Chondrocyte (in vitro differentiated cells): ENCODE measurements at regions not wholly inside any gene's neighbourhood (a gene's known extent, or its start where the extent isn't known, plus 50 kb on each side); places are given as distances from the start of the nearest gene placed in this dataset.

Experiments used
- DNase-seq: peaks from one replicate; pipeline ENCODE4 v3.0.0; 2021; ENCODE audit warnings: mixed read lengths, low spot score
- H3K27ac Mint-ChIP-seq: one replicate; pipeline ENCODE4 v1.8.0; 2021; ENCODE audit warnings: mild to moderate bottlenecking, moderate library complexity, mixed read lengths; ENCODE audit not compliant: unreplicated experiment
- H3K27me3 Mint-ChIP-seq: 2 replicates; pipeline ENCODE4 v1.8.0; 2021; ENCODE audit warnings: low read depth, mixed read lengths
- H3K36me3 Mint-ChIP-seq: 2 replicates; pipeline ENCODE4 v1.8.0; 2021; ENCODE audit warnings: low read depth, mixed read lengths
- H3K4me1 Mint-ChIP-seq: 2 replicates; pipeline ENCODE4 v1.8.0; 2021; ENCODE audit warnings: low read depth, mild to moderate bottlenecking, mixed read lengths
- H3K4me3 Mint-ChIP-seq: one replicate; pipeline ENCODE4 v1.8.0; 2021; ENCODE audit warnings: mild to moderate bottlenecking, moderate library complexity, mixed read lengths; ENCODE audit not compliant: unreplicated experiment
- H3K9me3 Mint-ChIP-seq: 2 replicates; pipeline ENCODE4 v1.8.0; 2021; ENCODE audit warnings: low read depth, mixed read lengths
- TF ChIP-seq, protein P1 (sequence below): fragments of 200-600 bp; sonication (generic); IDR thresholded peaks from 2 replicates; pipeline ENCODE4 v1.5.0; 2021; ENCODE audit warnings: antibody characterized with exemption, mild to moderate bottlenecking, moderate library complexity

DNA sequence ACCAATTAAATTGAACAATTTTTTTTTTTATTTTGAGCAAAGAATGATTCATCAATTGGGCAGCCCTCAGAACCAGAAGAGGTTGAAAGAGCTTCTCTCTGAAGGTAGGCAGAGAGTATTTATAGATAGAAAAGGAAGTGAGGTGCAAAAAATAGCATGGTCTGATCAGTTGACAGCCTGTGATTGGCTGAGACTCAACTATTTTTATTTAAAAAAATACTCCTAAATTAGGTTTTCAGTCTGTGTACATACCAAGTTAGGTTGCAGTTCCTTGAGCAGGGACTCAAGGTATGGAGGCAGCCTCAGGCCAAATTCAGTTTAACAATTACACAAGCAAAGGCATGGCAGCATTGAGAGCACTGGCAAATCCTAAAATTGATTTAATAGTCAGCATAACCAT lies 1074.7 kb downstream of the SORCS1 start:
- H3K4me1 Mint-ChIP-seq = no peaks in the 10 kb centered on the region
- DNase-seq = no peak
- H3K36me3 Mint-ChIP-seq = no peaks in the 10 kb centered on the region
- H3K9me3 Mint-ChIP-seq = no peaks in the 10 kb centered on the region
- H3K27me3 Mint-ChIP-seq = no peaks in the 10 kb centered on the region
- no peak overlapping the region for H3K27ac Mint-ChIP-seq
- TF ChIP-seq, protein P1, sequence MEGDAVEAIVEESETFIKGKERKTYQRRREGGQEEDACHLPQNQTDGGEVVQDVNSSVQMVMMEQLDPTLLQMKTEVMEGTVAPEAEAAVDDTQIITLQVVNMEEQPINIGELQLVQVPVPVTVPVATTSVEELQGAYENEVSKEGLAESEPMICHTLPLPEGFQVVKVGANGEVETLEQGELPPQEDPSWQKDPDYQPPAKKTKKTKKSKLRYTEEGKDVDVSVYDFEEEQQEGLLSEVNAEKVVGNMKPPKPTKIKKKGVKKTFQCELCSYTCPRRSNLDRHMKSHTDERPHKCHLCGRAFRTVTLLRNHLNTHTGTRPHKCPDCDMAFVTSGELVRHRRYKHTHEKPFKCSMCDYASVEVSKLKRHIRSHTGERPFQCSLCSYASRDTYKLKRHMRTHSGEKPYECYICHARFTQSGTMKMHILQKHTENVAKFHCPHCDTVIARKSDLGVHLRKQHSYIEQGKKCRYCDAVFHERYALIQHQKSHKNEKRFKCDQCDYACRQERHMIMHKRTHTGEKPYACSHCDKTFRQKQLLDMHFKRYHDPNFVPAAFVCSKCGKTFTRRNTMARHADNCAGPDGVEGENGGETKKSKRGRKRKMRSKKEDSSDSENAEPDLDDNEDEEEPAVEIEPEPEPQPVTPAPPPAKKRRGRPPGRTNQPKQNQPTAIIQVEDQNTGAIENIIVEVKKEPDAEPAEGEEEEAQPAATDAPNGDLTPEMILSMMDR = no peak
- H3K4me3 Mint-ChIP-seq = no peak overlapping the region

DNA sequence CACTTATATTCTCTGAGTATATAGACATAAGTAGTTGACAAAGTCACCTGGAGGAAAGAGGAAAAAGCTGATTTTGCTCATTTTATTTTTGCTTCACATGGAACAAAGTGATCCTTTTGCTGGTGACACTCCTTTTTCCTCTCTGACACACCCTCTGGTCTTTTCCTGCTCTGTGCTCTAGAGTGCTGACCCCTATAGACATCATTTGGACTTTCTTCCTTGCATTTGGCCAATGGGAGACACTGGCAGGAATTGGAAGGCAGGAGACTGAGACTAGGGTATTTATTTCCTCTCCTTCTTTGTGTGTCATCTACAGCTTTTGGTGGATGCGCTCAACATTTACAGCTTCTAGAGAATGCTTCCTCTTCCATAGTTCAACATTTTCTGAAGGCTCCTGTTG lies 1078.1 kb downstream of the SORCS1 start:
- TF ChIP-seq, protein P1 = no peak
- Mint-ChIP-seq H3K27me3 (no peaks in the 10 kb centered on the region), H3K4me3 (no peak overlapping the region), H3K27ac (no peak overlapping the region), H3K4me1 (no peaks in the 10 kb centered on the region), H3K9me3 (no peaks in the 10 kb centered on the region), H3K36me3 (no peaks in the 10 kb centered on the region)
- DNase-seq = no peak

DNA sequence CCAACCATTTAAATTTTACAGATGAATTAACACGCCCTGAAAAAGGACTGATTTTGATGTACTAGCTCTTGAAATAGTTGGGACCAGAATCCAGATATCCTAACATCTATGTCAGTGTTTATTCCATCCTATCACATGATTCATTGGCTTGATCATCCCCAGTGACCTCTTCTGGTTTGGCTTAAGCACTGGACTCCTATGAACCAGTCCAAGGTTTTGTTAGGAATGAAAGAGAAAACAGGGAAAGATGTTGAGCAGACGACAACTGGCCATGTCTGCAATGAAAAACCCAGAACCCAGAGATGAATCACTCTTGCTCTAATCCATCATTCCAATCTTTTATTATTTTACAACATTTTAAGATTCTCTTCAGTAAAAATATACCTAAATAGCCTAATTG lies 1080.9 kb downstream of the SORCS1 start:
- no peaks in the 10 kb centered on the region for H3K9me3 Mint-ChIP-seq
- no peaks in the 10 kb centered on the region for H3K4me1 Mint-ChIP-seq
- no peaks in the 10 kb centered on the region for H3K27me3 Mint-ChIP-seq
- H3K36me3 Mint-ChIP-seq = no peaks in the 10 kb centered on the region
- DNase-seq = no peak
- TF ChIP-seq, protein P1 = no peak
- H3K27ac Mint-ChIP-seq = no peak overlapping the region
- H3K4me3 Mint-ChIP-seq = no peak overlapping the region

DNA sequence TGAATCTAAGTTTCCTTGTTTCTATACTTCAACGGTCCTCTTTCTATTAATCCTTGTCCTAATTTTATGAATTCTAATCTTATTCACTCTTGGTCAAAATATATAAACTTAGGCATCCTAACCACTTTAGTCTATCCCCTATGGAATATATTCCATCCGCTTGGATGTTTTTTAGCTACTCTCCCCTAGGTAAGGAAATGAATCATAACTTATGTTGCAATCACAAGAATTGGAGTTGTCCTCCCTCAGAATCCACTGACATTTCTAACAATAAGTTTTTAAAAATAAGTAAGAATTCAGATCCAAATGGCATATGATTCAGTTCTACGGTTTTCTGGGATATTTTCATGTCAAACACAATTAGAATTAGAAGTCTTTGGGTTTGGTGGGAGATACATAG lies 1081.6 kb downstream of the SORCS1 start:
- H3K27me3 Mint-ChIP-seq = no peaks in the 10 kb centered on the region
- no peak overlapping the region for H3K27ac Mint-ChIP-seq
- H3K4me1 Mint-ChIP-seq = no peaks in the 10 kb centered on the region
- H3K36me3 Mint-ChIP-seq = no peaks in the 10 kb centered on the region
- no peaks in the 10 kb centered on the region for H3K9me3 Mint-ChIP-seq
- no peak for DNase-seq
- TF ChIP-seq, protein P1 = no peak
- H3K4me3 Mint-ChIP-seq = no peak overlapping the region

DNA sequence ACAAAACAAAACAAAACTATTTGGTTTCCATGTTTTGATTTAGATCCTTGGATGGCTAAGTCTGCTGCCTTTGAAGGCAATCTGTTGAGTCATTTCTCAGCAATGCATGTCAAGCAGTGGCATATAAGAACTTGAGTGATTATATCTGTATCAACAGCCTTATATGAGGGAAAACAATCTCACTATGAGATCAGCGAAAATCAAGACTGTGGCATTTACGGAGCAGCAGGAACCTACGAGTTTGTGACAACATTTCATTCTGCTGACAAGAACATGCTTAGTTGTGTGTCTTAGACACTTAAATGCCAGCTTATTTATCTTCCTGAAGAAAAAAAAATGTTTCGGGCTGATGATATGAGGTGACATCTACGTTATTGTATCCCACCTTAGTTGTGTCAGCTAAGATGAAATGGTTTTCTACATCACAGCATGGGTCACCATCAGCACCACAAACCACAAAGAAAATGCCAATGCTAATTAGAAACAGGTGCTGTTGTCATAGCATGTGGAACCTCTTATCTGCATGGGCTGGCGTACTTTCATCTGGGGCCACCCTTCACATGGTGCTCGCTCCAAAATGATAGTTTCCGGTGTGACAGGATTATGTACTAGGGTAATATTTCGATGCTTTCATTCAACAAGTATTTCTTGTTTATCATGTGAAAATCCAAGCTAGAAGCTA lies 1085.5 kb downstream of the SORCS1 start:
- H3K4me1 Mint-ChIP-seq = no peaks in the 10 kb centered on the region
- TF ChIP-seq, protein P1 = no peak
- no peaks in the 10 kb centered on the region for H3K36me3 Mint-ChIP-seq
- H3K27ac Mint-ChIP-seq = no peak overlapping the region
- no peaks in the 10 kb centered on the region for H3K27me3 Mint-ChIP-seq
- H3K4me3 Mint-ChIP-seq = no peak overlapping the region
- no peak for DNase-seq
- H3K9me3 Mint-ChIP-seq = no peaks in the 10 kb centered on the region
